ENCODE measurements at regions not wholly inside any gene's neighbourhood (a gene's known extent, or its start where the extent isn't known, plus 50 kb on each side); places are given as distances from the start of the nearest gene placed in this dataset.

- SMC1A ChIA-PET (ENCODE audit: uncharacterized antibody, unreplicated experiment) = no interaction called here
- no peak for TF ChIP-seq FOXK2 (IDR thresholded peaks at IDR 0.05)
- TF ChIP-seq BHLHE40 (IDR thresholded peaks at IDR 0.05; ENCODE audit: borderline replicate concordance in 1 of 2, low read depth in 2 of 2, low read length in 1 of 2) = no peak
- no peak for TF ChIP-seq SMARCA5 (IDR thresholded peaks at IDR 0.05)
- no peak for TF ChIP-seq IRF3 (IDR thresholded peaks at IDR 0.05)
- no peak for TF ChIP-seq HDAC2 (IDR thresholded peaks at IDR 0.05)
- no peak for ATAC-seq
- Histone ChIP-seq H3K27me3 (replicated peaks in 1 of 2; ENCODE audit: control insufficient read depth in 2 of 2, insufficient read depth in 2 of 2, low read length in 1 of 2) (no peaks in the 10 kb centered on the region), H3K27ac (ENCODE audit: control insufficient read depth, insufficient read depth) (no peak overlapping the region), H3K9ac (ENCODE audit: control insufficient read depth, insufficient read depth, low read length) (no peak overlapping the region), H3K79me2 (ENCODE audit: control insufficient read depth, insufficient read depth, low read length) (no peaks in the 10 kb centered on the region), H2AFZ (ENCODE audit: control insufficient read depth, low read depth, low read length) (no peak overlapping the region), H3K4me2 (ENCODE audit: control insufficient read depth, insufficient read depth) (no peak overlapping the region), H3K4me1 (ENCODE audit: control insufficient read depth, insufficient read depth, low read length) (no peaks in the 10 kb centered on the region), H3K36me3 (ENCODE audit: control insufficient read depth in 2 of 2, insufficient read depth in 2 of 2, low read length in 1 of 2) (no peaks in the 10 kb centered on the region), H3K9me3 (replicated peaks; ENCODE audit: control insufficient read depth, insufficient read depth, low read length) (peaks cover 2% of the 10 kb centered on the region; the same call in 1 of the 3 replicates), H4K20me1 (ENCODE audit: control insufficient read depth, insufficient read depth) (no peaks in the 10 kb centered on the region), H3K4me3 (no peak overlapping the region)
- BruUV-seq (replicated peaks) = no TSS peak
- DNase-seq (ENCODE audit: low read depth, low spot score) = no peak
- no peak for FAIRE-seq
- RAD21 ChIA-PET (ENCODE audit: unreplicated experiment) = no interaction called here
- POLR2A ChIA-PET = no interaction called here
- intact Hi-C loops (cut with micrococcal nuclease; ENCODE audit: unreplicated experiment) = no loop called here
- 39% methylated on average over 3 of the region's 3 CpGs for WGBS (ENCODE audit: insufficient coverage, insufficient replicate concordance, low lambda C conversion rate, missing lambda C conversion rate)
- in situ Hi-C loops (cut with MboI) = no loop called here
- CTCF ChIA-PET = no interaction called here
Observed at GRCh38 chr5:3522491-3522890, 73.1 kb upstream of the IRX1 start.

- ChIA-PET RAD21 (ENCODE audit: unreplicated experiment) (no interaction called here), CTCF (no interaction called here), POLR2A (no interaction called here), SMC1A (ENCODE audit: uncharacterized antibody, unreplicated experiment) (no interaction called here)
- Histone ChIP-seq H3K4me2 (ENCODE audit: control insufficient read depth, insufficient read depth) (no peak overlapping the region), H3K4me3 (no peak overlapping the region), H4K20me1 (ENCODE audit: control insufficient read depth, insufficient read depth) (no peaks in the 10 kb centered on the region), H3K79me2 (ENCODE audit: control insufficient read depth, insufficient read depth, low read length) (no peaks in the 10 kb centered on the region), H3K9me3 (replicated peaks; ENCODE audit: control insufficient read depth, insufficient read depth, low read length) (no peaks in the 10 kb centered on the region; the same call in 2 of the 3 replicates), H3K9ac (ENCODE audit: control insufficient read depth, insufficient read depth, low read length) (no peak overlapping the region), H3K27me3 (replicated peaks in 1 of 2; ENCODE audit: control insufficient read depth in 2 of 2, insufficient read depth in 2 of 2, low read length in 1 of 2) (no peaks in the 10 kb centered on the region), H3K27ac (ENCODE audit: control insufficient read depth, insufficient read depth) (no peak overlapping the region), H3K36me3 (ENCODE audit: control insufficient read depth in 2 of 2, insufficient read depth in 2 of 2, low read length in 1 of 2) (no peaks in the 10 kb centered on the region), H2AFZ (ENCODE audit: control insufficient read depth, low read depth, low read length) (no peak overlapping the region), H3K4me1 (ENCODE audit: control insufficient read depth, insufficient read depth, low read length) (no peaks in the 10 kb centered on the region)
- in situ Hi-C loops (cut with MboI) (no loop called here), intact Hi-C loops (cut with micrococcal nuclease; ENCODE audit: unreplicated experiment) (no loop called here)
- no TSS peak for BruUV-seq (replicated peaks)
- FAIRE-seq (no peak), DNase-seq (ENCODE audit: low read depth, low spot score) (no peak), ATAC-seq (no peak)
- WGBS (ENCODE audit: insufficient coverage, insufficient replicate concordance, low lambda C conversion rate, missing lambda C conversion rate) = 37% methylated on average over 9 of the region's 9 CpGs
- TF ChIP-seq E2F8 (IDR thresholded peaks at IDR 0.05; ENCODE audit: low read depth, partially characterized antibody) (no peak), NFXL1 (IDR thresholded peaks at IDR 0.05; ENCODE audit: borderline replicate concordance) (no peak), HCFC1 (IDR thresholded peaks at IDR 0.05; ENCODE audit: low read length) (no peak), TCF7 (IDR thresholded peaks at IDR 0.05; ENCODE audit: borderline replicate concordance) (no peak), EZH2 (IDR thresholded peaks at IDR 0.05; ENCODE audit: borderline replicate concordance, control insufficient read depth, low read depth, low read length) (no peak), ESRRA (IDR thresholded peaks at IDR 0.05; ENCODE audit: low read length) (no peak), HDGF (IDR thresholded peaks at IDR 0.05) (no peak), ZNF622 (IDR thresholded peaks at IDR 0.05) (no peak), BRCA1 (IDR thresholded peaks at IDR 0.05; ENCODE audit: low read depth, low read length) (no peak), KAT2A (conservative IDR thresholded peaks at IDR 0.05; ENCODE audit: control insufficient read depth, low read depth, low read length) (no peak), BACH1 (IDR thresholded peaks at IDR 0.05; ENCODE audit: borderline replicate concordance) (no peak)
Observed at GRCh38 chr5:3518576-3518975, 77.1 kb upstream of the IRX1 start.
